ENCODE measurements at regions not wholly inside any gene's neighbourhood (a gene's known extent, or its start where the extent isn't known, plus 50 kb on each side); places are given as distances from the start of the nearest gene placed in this dataset.
A peak's percentile ranks its signal among the peaks of the same experiment; 100 is the strongest.

DNA sequence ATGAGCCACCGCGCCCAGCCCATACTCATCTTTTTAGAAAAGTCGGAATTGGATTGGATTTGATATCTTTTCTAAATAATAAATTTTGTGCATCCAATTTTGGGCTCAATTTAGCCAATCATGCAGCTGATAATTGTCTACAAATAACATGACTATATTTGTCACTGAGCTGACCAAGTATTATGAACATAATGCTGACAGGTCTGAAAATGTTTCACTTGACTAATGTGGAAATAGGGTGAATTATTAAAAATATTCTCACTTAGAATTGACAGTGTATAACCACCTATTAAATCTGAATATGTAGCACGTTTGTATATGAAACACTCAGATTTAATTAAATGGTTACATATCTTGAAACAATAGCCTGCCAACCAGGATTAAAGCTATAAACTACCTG lies 657.2 kb upstream of the FSHR start:
- TF ChIP-seq, protein P1, sequence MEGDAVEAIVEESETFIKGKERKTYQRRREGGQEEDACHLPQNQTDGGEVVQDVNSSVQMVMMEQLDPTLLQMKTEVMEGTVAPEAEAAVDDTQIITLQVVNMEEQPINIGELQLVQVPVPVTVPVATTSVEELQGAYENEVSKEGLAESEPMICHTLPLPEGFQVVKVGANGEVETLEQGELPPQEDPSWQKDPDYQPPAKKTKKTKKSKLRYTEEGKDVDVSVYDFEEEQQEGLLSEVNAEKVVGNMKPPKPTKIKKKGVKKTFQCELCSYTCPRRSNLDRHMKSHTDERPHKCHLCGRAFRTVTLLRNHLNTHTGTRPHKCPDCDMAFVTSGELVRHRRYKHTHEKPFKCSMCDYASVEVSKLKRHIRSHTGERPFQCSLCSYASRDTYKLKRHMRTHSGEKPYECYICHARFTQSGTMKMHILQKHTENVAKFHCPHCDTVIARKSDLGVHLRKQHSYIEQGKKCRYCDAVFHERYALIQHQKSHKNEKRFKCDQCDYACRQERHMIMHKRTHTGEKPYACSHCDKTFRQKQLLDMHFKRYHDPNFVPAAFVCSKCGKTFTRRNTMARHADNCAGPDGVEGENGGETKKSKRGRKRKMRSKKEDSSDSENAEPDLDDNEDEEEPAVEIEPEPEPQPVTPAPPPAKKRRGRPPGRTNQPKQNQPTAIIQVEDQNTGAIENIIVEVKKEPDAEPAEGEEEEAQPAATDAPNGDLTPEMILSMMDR (conservative IDR thresholded peaks at IDR 0.05; ENCODE audit: low read depth, low read length) = no peak
- H3K4me3 ChIP-seq (ENCODE audit: low read depth, low read length) = no peak overlapping the region
- DNase-seq (ENCODE audit: low read depth) = no peak

DNA sequence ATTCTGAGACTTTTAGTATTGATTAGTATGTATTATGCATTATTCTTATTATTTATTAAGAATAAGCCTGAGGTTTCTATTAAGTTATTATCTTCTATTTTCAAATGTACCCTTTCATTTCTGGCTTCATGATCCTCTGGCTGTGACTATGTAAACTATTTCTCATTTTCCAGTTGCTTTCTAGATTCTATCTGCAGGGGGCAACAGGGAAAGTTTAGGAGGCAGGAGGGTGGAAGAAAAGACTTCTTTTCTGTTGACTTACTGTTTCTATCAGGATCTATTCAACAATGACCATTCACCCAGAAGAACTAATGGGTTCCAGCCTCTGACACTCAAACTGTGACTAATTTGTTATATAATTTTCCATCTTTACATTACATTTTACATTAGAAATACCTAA lies 653.4 kb upstream of the FSHR start:
- no peak for DNase-seq (ENCODE audit: low read depth)
- no peak overlapping the region for H3K4me3 ChIP-seq (ENCODE audit: low read depth, low read length)
- TF ChIP-seq, protein P1 (conservative IDR thresholded peaks at IDR 0.05; ENCODE audit: low read depth, low read length) = peak; percentile 24

GRCh38 chr2:49804111-49804510 lies 649.8 kb upstream of the FSHR start:
- no peak overlapping the region for H3K4me3 ChIP-seq (ENCODE audit: low read depth, low read length)
- no peak for DNase-seq (ENCODE audit: low read depth)
- TF ChIP-seq, protein P1 (conservative IDR thresholded peaks at IDR 0.05; ENCODE audit: low read depth, low read length) = no peak

DNA sequence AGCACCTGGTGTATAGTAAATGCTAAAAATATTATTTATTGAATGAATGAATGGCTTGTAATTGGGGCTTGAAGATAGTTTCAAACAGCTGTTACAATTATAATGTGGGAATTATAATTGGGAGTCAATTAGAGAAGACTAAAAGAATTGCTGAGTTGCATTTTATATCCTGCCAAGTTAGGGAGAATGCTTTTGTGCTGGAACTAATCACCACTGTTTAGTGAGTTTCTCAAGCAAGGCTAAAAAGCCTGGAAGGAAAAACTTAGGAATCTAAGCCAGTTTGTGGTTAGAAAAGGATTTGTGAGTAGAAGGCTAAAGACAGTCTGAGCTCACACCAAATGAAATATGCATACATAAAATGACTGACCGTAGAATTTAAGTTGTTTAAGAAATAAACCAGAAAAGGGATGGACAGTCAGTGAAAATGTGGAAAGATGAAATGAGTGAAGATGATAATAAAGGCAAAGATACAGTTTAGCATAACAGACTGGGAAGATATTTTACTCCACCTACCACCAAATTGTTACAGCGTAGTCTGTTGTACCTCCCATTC lies 647.7 kb upstream of the FSHR start:
- H3K4me3 ChIP-seq (ENCODE audit: low read depth, low read length) = no peak overlapping the region
- no peak for DNase-seq (ENCODE audit: low read depth)
- TF ChIP-seq, protein P1 (conservative IDR thresholded peaks at IDR 0.05; ENCODE audit: low read depth, low read length) = no peak

DNA sequence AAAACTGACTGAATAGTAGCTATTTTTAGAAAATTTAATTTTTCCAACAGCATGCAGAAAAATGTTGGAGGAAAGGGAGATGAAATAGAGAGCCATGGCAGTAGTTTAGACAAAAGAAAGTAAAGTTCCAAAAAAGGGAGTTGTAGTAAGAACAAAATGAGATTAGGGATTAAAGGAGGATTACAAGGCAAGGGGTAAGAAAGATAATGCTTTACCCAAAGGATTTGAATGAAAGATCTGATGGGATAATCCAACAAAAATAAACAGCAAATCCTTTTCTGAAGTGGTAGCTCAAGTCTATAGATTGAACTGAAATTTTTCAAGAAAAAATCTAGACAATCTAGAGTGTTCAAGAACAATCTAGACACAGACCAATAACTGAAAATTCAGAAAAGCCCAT lies 644.3 kb upstream of the FSHR start:
- H3K4me3 ChIP-seq (ENCODE audit: low read depth, low read length) = no peak overlapping the region
- TF ChIP-seq, protein P1 (conservative IDR thresholded peaks at IDR 0.05; ENCODE audit: low read depth, low read length) = no peak

DNA sequence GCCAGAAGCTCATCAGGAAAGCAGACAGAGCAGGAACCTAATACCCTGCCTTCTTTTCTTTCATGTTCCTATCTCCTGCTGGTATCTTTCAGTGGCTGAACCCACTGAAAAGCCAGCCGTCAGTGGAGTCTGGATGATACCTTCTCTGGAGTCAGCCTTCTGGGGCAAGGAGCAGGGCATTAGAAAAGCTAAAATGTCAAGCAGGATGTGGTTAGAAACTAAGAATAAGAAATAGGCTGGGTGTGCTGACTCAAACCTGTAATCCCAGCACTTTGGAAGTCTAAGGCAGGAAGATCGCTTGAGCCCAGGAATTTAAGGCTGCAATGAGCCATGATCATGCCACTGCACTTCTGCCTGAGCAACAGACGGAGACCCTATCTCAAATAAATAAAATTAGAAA lies 642.0 kb upstream of the FSHR start:
- peak; percentile 4 for DNase-seq (ENCODE audit: low read depth)
- H3K4me3 ChIP-seq (ENCODE audit: low read depth, low read length) = no peak overlapping the region
- TF ChIP-seq, protein P1 (conservative IDR thresholded peaks at IDR 0.05; ENCODE audit: low read depth, low read length) = no peak

More for the DNA sequence above, 644.3 kb upstream of the FSHR start:
- no peak for DNase-seq (ENCODE audit: low read depth)

DNA sequence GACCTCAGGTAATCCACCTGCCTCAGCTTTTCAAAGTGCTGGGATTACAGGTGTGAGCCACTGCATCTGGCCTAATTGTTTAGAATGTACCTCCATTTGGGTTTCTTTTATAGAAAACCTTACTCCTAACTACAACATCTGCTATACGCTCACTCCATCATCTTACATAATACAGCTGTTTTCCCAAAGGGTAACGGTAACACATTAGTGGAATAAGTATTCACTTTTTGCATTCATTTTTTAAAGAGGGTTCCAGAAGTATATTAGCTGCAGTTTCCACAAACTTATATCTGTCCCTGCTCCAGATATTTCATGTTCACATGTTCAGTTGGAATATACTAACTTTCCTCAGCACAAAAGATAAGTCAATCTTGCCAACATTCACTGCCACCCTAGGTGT lies 640.1 kb upstream of the FSHR start:
- TF ChIP-seq, protein P1 (conservative IDR thresholded peaks at IDR 0.05; ENCODE audit: low read depth, low read length) = no peak
- DNase-seq (ENCODE audit: low read depth) = no peak
- no peak overlapping the region for H3K4me3 ChIP-seq (ENCODE audit: low read depth, low read length)

All from epithelial cell of proximal tubule (primary cell).